K562 (cell line): ENCODE measurements at regions not wholly inside any gene's neighbourhood (a gene's known extent, or its start where the extent isn't known, plus 50 kb on each side); places are given as distances from the start of the nearest gene placed in this dataset.

Experiments
- ATAC-seq: fragments of 200-7000 bp; cut with Tn5 transposase; 3 replicates; pipeline ENCODE4 v1.9.1; 2020; ENCODE audit warnings: moderate library complexity
- BruUV-seq: library from RNA; stranded (reverse); fragments of 400-500 nt; replicated peaks from 2 replicates; lab custom pipeline; 2021; lab: Mats Ljungman, UMichigan
- CTCF ChIA-PET: fragments of 300-600 bp; formaldehyde crosslinking; extraction: SDS; loops from one replicate; lab custom pipeline; 2021; ENCODE audit warnings: low intra/inter-chr PET ratio; lab: Yijun Ruan, JAX
- POLR2A ChIA-PET: fragments of 300-600, 350-650 bp; sonication (Branson Sonifier 250); formaldehyde crosslinking; extraction: SDS; loops from one replicate; lab custom pipeline; 2021; ENCODE audit warnings: antibody characterized with exemption, inconsistent platforms; lab: Yijun Ruan, JAX
- DNase-seq, 4 experiments: peaks; one replicate each; pipeline versions ENCODE4 v3.0.0 to v3.0.0-alpha.2; 2011 to 2018; ENCODE audit warnings: low spot score in 3 of 4, mixed read lengths in 3 of 4; ENCODE audit errors: extremely low read depth in 1 of 4
- FAIRE-seq: peaks from 2 replicates; lab custom pipeline; 2011; peaks lifted over from hg19 to GRCh38; lab: Jason Lieb, UNC
- H2AFZ ChIP-seq: 2 replicates; pipeline ENCODE4 v1.6.0; 2011; ENCODE audit warnings: low read depth, low read length, control low read depth, inconsistent platforms
- H3K27ac ChIP-seq: fragments of 200-600 bp; 3 replicates; pipeline ENCODE4 v1.8.0; 2011; ENCODE audit warnings: low read depth, mild to moderate bottlenecking, control low read depth, inconsistent platforms, low read length, moderate library complexity, mixed read lengths; ENCODE audit errors: extremely low read depth
- H3K27me3 ChIP-seq, 2 experiments: fragments of 300-600 bp in 1 of 2; 2 replicates in 1 of 2; 3 replicates in 1 of 2; pipeline versions ENCODE4 v1.6.0 to v1.8.0; 2011; ENCODE audit warnings: inconsistent platforms in 2 of 2, low read length in 2 of 2, mild to moderate bottlenecking in 1 of 2, mixed read lengths in 1 of 2, moderate library complexity in 1 of 2; ENCODE audit not compliant: control insufficient read depth in 2 of 2, insufficient read depth in 2 of 2
- H3K36me3 ChIP-seq: fragments of 300-600 bp; 3 replicates; pipeline ENCODE4 v1.8.0; 2011; ENCODE audit warnings: mild to moderate bottlenecking, low read length, inconsistent platforms; ENCODE audit not compliant: control insufficient read depth, insufficient read depth
- H3K4me1 ChIP-seq, 2 experiments: fragments of 200-600 bp in 1 of 2; replicated peaks in 1 of 2; 2 replicates in 1 of 2; 3 replicates in 1 of 2; pipeline versions ENCODE4 v1.5.1 to v1.8.0; 2011; ENCODE audit warnings: inconsistent platforms in 2 of 2, low read length in 2 of 2, mild to moderate bottlenecking in 1 of 2, mixed read lengths in 1 of 2, moderate library complexity in 1 of 2; ENCODE audit not compliant: control insufficient read depth in 2 of 2, insufficient read depth in 2 of 2
- H3K4me2 ChIP-seq: 2 replicates; pipeline ENCODE4 v1.6.1; 2011; ENCODE audit warnings: low read length, control low read depth, inconsistent platforms, mixed read lengths; ENCODE audit not compliant: insufficient read depth
- H3K4me3 ChIP-seq: fragments of 200-600 bp; sonication (generic), shearing (Covaris generic); 2 replicates; pipeline ENCODE4 v1.5.1; 2016; ENCODE audit warnings: control low read depth, inconsistent platforms
- H3K79me2 ChIP-seq: fragments of 200-600 bp; 3 replicates; pipeline ENCODE4 v1.8.0; 2011; ENCODE audit warnings: low read length, inconsistent platforms; ENCODE audit not compliant: control insufficient read depth, insufficient read depth
- H3K9ac ChIP-seq, 2 experiments: 2 replicates each; pipeline versions ENCODE4 v1.6.0 to v1.6.1; 2011; ENCODE audit warnings: low read depth in 2 of 2, low read length in 2 of 2, control low read depth in 1 of 2, inconsistent platforms in 1 of 2, mild to moderate bottlenecking in 1 of 2, mixed read lengths in 1 of 2; ENCODE audit not compliant: insufficient read depth in 1 of 2
- H3K9me1 ChIP-seq: one replicate; pipeline ENCODE4 v1.6.0; 2011; ENCODE audit warnings: inconsistent platforms, mild to moderate bottlenecking, low read length, moderate library complexity; ENCODE audit not compliant: control insufficient read depth, insufficient read depth
- H3K9me3 ChIP-seq: replicated peaks from 2 replicates; pipeline ENCODE4 v1.5.1; 2011; ENCODE audit warnings: low read depth, low read length, inconsistent platforms; ENCODE audit not compliant: control insufficient read depth, insufficient read depth
- H4K20me1 ChIP-seq: replicated peaks from 2 replicates; pipeline ENCODE4 v1.6.1; 2011; ENCODE audit warnings: low read length, inconsistent platforms, mixed read lengths; ENCODE audit not compliant: control insufficient read depth, insufficient read depth
- C11orf30 ChIP-seq: fragments of 450-650 bp; IDR thresholded peaks from 2 replicates; pipeline ENCODE4 v1.6.1; 2016; ENCODE audit warnings: low read depth, mild to moderate bottlenecking
- CBFA2T3 ChIP-seq: fragments of 450-650 bp; IDR thresholded peaks from 2 replicates; pipeline ENCODE4 v1.6.1; 2017
- CBX8 ChIP-seq: fragments of 200-600 bp; sonication (generic); IDR thresholded peaks from 2 replicates; pipeline ENCODE4 v1.6.1; 2012; ENCODE audit warnings: borderline replicate concordance, mixed run types, low read depth, mild to moderate bottlenecking, moderate library complexity, mixed read lengths, low read length, control low read depth, inconsistent platforms; ENCODE audit not compliant: poor library complexity, severe bottlenecking; ENCODE audit errors: extremely low read depth
- CEBPB ChIP-seq: fragments of 450-650 bp; IDR thresholded peaks from 2 replicates; pipeline ENCODE4 v1.6.1; 2016; ENCODE audit warnings: missing genetic modification characterization, missing compliant biosample characterization
- E2F3 ChIP-seq: fragments of 250-450 bp; sonication (Bioruptor Pico); IDR thresholded peaks from 2 replicates; pipeline ENCODE4 v1.4.0; 2020; ENCODE audit warnings: mild to moderate bottlenecking
- ETV1 ChIP-seq: fragments of 450-650 bp; conservative IDR thresholded peaks from 2 replicates; pipeline ENCODE4 v1.6.1; 2016; ENCODE audit warnings: missing genetic modification characterization, control low read depth, low read depth, missing compliant biosample characterization
- MAFF ChIP-seq: IDR thresholded peaks from 2 replicates; pipeline ENCODE4 v1.6.1; 2012; ENCODE audit warnings: low read length, improper control_type of control experiment
- MAFG ChIP-seq: fragments of 450-650 bp; conservative IDR thresholded peaks from 2 replicates; pipeline ENCODE4 v1.6.1; 2016; ENCODE audit warnings: missing genetic modification characterization, missing compliant biosample characterization
- MAFK ChIP-seq: IDR thresholded peaks from 2 replicates; pipeline ENCODE4 v1.6.1; 2011; ENCODE audit warnings: low read length, improper control_type of control experiment
- MTA1 ChIP-seq: fragments of 450-650 bp; IDR thresholded peaks from 2 replicates; pipeline ENCODE4 v1.6.1; 2017; ENCODE audit warnings: borderline replicate concordance
- RCOR1 ChIP-seq, 2 experiments: IDR thresholded peaks; 2 replicates each; pipeline ENCODE4 v1.6.1; 2012; ENCODE audit warnings: low read depth in 2 of 2, low read length in 2 of 2, borderline replicate concordance in 1 of 2, improper control_type of control experiment in 1 of 2
- SLC30A9 ChIP-seq: fragments of 250-450 bp; sonication (Bioruptor Pico); IDR thresholded peaks from 2 replicates; pipeline ENCODE4 v1.8.0; 2022; ENCODE audit warnings: mild to moderate bottlenecking, moderate library complexity
- SRSF9 ChIP-seq: fragments of 200-400 bp; formaldehyde crosslinking; IDR thresholded peaks from 2 replicates; pipeline ENCODE4 v1.6.1; 2017; ENCODE audit warnings: low read depth, low read length, borderline replicate concordance
- TAL1 ChIP-seq: fragments of 450-650 bp; IDR thresholded peaks from 2 replicates; pipeline ENCODE4 v1.6.1; 2016; ENCODE audit warnings: mild to moderate bottlenecking
- TBL1XR1 ChIP-seq, 2 experiments: IDR thresholded peaks; 2 replicates each; pipeline ENCODE4 v1.6.1; 2012; ENCODE audit warnings: improper control_type of control experiment in 2 of 2, low read length in 2 of 2, mild to moderate bottlenecking in 1 of 2
- TCF7 ChIP-seq: sonication (generic); IDR thresholded peaks from 2 replicates; pipeline ENCODE4 v1.6.1; 2016; ENCODE audit warnings: antibody characterized with exemption, borderline replicate concordance
- ZNF316 ChIP-seq: fragments of 450-650 bp; IDR thresholded peaks from 2 replicates; pipeline ENCODE4 v1.6.1; 2016
- ZNF699 ChIP-seq: fragments of 250-450 bp; sonication (Bioruptor Pico); IDR thresholded peaks from 2 replicates; pipeline ENCODE4 v1.8.0; 2021; ENCODE audit warnings: mild to moderate bottlenecking, moderate library complexity; ENCODE audit not compliant: insufficient replicate concordance
- WGBS: fragments of 100-300 bp; shearing (Covaris generic); methylation state at CpG from one replicate; pipeline ENCODE4 v1.1.6; 2016; ENCODE audit warnings: low coverage, mixed read lengths; ENCODE audit not compliant: insufficient coverage; ENCODE audit errors: missing lambda C conversion rate; 5-methylcytosine and 5-hydroxymethylcytosine counted together
- in situ Hi-C: fragments of 300-500 bp; cut with MboI; formaldehyde crosslinking; loops from 4 replicates; pipeline ENCODE4 v1.15.0; 2018; ENCODE audit warnings: inconsistent platforms, mixed read lengths
- intact Hi-C: fragments of 100-400 bp; cut with micrococcal nuclease; formaldehyde crosslinking; loops from 2 replicates; pipeline ENCODE4 v1.14.2; 2022
- TF ChIP-seq, protein P1 (sequence below): fragments of 450-650 bp; formaldehyde crosslinking; IDR thresholded peaks from 2 replicates; pipeline ENCODE4 v1.4.0; 2020; ENCODE audit warnings: mild to moderate bottlenecking

DNA sequence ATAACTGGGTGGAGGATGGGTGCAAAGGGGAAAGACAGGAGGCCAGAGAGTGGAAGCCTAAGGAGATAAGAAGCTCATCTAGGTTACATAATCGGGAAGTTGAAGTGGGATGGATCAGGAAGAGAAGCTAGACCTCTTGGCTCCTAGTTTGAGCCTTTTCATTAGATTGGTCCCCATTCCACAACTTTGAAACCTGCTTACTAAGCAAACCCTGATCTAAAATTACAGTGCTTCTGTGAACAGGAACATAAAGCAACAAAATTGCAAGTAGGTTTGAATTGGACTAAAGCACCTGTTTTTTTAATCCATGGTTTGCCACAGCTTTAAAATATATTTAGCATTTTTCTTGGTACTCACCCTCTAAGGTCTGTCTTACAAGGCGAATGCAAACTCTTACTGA lies 80.4 kb upstream of the EED start:
- in situ Hi-C loops (no loop called here), intact Hi-C loops (no loop called here)
- Histone ChIP-seq H3K27me3 (no peaks in the 10 kb centered on the region), H2AFZ (peak overlapping the region; percentile 61), H3K4me3 (no peak overlapping the region), H3K9me3 (no peaks in the 10 kb centered on the region), H3K27ac (peak overlapping the region; percentile 80; the same call in 2 of the 3 replicates), H3K4me1 (peaks cover 29 to 65% of the 10 kb centered on the region in 2 experiments), H4K20me1 (no peaks in the 10 kb centered on the region), H3K79me2 (no peaks in the 10 kb centered on the region), H3K4me2 (peak overlapping the region; percentile 19; the same call in 1 of the 2 replicates), H3K9me1 (no peaks in the 10 kb centered on the region), H3K9ac (peak overlapping the region in 1 of 2 experiments; percentile 15; a peak in 1 of 4 replicates), H3K36me3 (no peaks in the 10 kb centered on the region; the same call in 2 of the 3 replicates)
- BruUV-seq = no TSS peak
- ATAC-seq = no peak
- CTCF ChIA-PET = no interaction called here
- WGBS = 37% methylated on average over 2 of the region's 2 CpGs
- no peak for FAIRE-seq
- TF ChIP-seq MTA1 (0 out of 2 replicates have a peak, but pooled peaks have one; percentile 28), TAL1 (no peak), TBL1XR1 (IDR thresholded peaks at IDR 0.05; ENCODE audit: low read length in 2 of 2) (0 out of 4 replicates have a peak, but pooled peaks of 1 of the 2 experiments have one; percentile 19), E2F3 (no peak), MAFG (tag) (0 out of 2 replicates have a peak, but pooled peaks have one; percentile 17), TCF7 (no peak), CEBPB (tag) (peak; percentile 20; the same call in 1 of the 2 replicates), C11orf30 (peak; percentile 75), SRSF9 (no peak), SLC30A9 (CRISPR knock-in tag) (no peak), ETV1 (tag) (no peak), CBFA2T3 (no peak), MAFF (peak; percentile 45; the same call in 1 of the 2 replicates), ZNF699 (no peak), ZNF316 (peak; percentile 84), CBX8 (no peak), RCOR1 (IDR thresholded peaks at IDR 0.05; ENCODE audit: borderline replicate concordance in 1 of 2, low read depth in 2 of 2, low read length in 2 of 2) (0 out of 4 replicates have a peak, but pooled peaks of 1 of the 2 experiments have one; percentile 7), MAFK (peak; percentile 38; the same call in 1 of the 2 replicates)
- TF ChIP-seq, protein P1, sequence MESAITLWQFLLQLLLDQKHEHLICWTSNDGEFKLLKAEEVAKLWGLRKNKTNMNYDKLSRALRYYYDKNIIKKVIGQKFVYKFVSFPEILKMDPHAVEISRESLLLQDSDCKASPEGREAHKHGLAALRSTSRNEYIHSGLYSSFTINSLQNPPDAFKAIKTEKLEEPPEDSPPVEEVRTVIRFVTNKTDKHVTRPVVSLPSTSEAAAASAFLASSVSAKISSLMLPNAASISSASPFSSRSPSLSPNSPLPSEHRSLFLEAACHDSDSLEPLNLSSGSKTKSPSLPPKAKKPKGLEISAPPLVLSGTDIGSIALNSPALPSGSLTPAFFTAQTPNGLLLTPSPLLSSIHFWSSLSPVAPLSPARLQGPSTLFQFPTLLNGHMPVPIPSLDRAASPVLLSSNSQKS (CRISPR knock-in tag) = no peak
- POLR2A ChIA-PET = interaction anchor here (1.0 to 3.4 kb wide), 6 partner anchors 8 to 29 kb away, joined by 3 to 18 read pairs (median 6); no protein-coding TSS in a partner anchor
- no peak for DNase-seq
